Nephron progenitor cell (in vitro differentiated cells): ENCODE measurements at regions not wholly inside any gene's neighbourhood (a gene's known extent, or its start where the extent isn't known, plus 50 kb on each side); places are given as distances from the start of the nearest gene placed in this dataset.

Experiments
- DNase-seq: peaks from one replicate; pipeline ENCODE4 v3.0.0; 2021
- H3K27ac Mint-ChIP-seq: 2 replicates; pipeline ENCODE4 v1.8.0; 2021; ENCODE audit warnings: mild to moderate bottlenecking, moderate library complexity, mixed read lengths
- H3K27me3 Mint-ChIP-seq: 2 replicates; pipeline ENCODE4 v1.8.0; 2021; ENCODE audit warnings: mild to moderate bottlenecking, low read depth, mixed read lengths; ENCODE audit not compliant: poor library complexity
- H3K36me3 Mint-ChIP-seq: 2 replicates; pipeline ENCODE4 v1.8.0; 2021; ENCODE audit warnings: low read depth, mixed read lengths
- H3K4me1 Mint-ChIP-seq: 2 replicates; pipeline ENCODE4 v1.8.0; 2021; ENCODE audit warnings: mixed read lengths
- H3K4me3 Mint-ChIP-seq: 2 replicates; pipeline ENCODE4 v1.8.0; 2021; ENCODE audit warnings: mild to moderate bottlenecking, moderate library complexity, mixed read lengths
- H3K9me3 Mint-ChIP-seq: 2 replicates; pipeline ENCODE4 v1.8.0; 2021; ENCODE audit warnings: mild to moderate bottlenecking, moderate library complexity, mixed read lengths
- TF ChIP-seq, protein P1 (sequence below): fragments of 200-600 bp; sonication (generic); IDR thresholded peaks from 2 replicates; pipeline ENCODE4 v1.5.0; 2021; ENCODE audit warnings: antibody characterized with exemption

DNA sequence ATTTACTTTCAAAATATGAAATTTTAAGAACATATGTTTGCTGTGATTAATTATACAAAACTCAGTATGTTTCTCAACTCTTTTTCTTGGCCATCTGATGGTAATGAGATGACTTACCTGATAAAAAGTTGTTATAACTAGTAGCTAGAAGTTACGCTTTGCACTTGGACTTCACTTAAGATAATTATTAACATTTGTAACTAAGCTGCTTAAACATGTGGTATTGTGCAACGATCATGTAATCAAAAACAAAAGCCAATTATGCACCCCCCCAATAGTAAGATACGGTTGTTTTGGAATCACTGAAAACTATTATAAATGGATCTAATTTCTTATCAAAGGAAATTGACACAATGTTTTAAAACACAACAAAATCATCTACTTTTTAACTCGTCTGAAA lies 342.9 kb downstream of the CNTN3 start:
- Mint-ChIP-seq H3K27me3 (no peaks in the 10 kb centered on the region), H3K4me1 (peaks cover 12% of the 10 kb centered on the region), H3K36me3 (no peaks in the 10 kb centered on the region), H3K27ac (no peak overlapping the region), H3K9me3 (peaks cover 2% of the 10 kb centered on the region), H3K4me3 (no peak overlapping the region)
- no peak for DNase-seq
- TF ChIP-seq, protein P1, sequence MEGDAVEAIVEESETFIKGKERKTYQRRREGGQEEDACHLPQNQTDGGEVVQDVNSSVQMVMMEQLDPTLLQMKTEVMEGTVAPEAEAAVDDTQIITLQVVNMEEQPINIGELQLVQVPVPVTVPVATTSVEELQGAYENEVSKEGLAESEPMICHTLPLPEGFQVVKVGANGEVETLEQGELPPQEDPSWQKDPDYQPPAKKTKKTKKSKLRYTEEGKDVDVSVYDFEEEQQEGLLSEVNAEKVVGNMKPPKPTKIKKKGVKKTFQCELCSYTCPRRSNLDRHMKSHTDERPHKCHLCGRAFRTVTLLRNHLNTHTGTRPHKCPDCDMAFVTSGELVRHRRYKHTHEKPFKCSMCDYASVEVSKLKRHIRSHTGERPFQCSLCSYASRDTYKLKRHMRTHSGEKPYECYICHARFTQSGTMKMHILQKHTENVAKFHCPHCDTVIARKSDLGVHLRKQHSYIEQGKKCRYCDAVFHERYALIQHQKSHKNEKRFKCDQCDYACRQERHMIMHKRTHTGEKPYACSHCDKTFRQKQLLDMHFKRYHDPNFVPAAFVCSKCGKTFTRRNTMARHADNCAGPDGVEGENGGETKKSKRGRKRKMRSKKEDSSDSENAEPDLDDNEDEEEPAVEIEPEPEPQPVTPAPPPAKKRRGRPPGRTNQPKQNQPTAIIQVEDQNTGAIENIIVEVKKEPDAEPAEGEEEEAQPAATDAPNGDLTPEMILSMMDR, result no peak

DNA sequence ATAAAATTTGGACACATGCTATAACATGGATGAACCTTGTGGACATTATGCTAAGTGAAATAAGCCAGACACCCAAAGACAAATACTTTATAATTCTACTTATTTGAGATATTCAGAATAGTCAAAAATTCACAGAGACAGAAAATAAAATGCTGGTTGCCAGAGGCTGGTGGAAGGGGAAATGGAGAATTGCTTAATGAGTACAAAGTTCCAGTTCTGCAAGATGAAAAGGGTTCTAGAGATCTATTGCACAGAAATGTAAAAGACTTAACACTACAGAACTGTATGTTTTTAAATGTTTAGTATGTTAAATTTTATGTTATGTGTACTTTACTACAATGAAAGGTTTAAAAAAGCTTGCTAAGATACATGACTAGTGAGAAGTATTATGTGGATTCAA lies 344.8 kb downstream of the CNTN3 start:
- no peaks in the 10 kb centered on the region for H3K36me3 Mint-ChIP-seq
- H3K27ac Mint-ChIP-seq, result no peak overlapping the region
- H3K4me3 Mint-ChIP-seq, result no peak overlapping the region
- no peak for DNase-seq
- H3K9me3 Mint-ChIP-seq, result no peaks in the 10 kb centered on the region
- H3K4me1 Mint-ChIP-seq, result peaks cover 12% of the 10 kb centered on the region
- TF ChIP-seq, protein P1, result no peak
- H3K27me3 Mint-ChIP-seq, result no peaks in the 10 kb centered on the region

DNA sequence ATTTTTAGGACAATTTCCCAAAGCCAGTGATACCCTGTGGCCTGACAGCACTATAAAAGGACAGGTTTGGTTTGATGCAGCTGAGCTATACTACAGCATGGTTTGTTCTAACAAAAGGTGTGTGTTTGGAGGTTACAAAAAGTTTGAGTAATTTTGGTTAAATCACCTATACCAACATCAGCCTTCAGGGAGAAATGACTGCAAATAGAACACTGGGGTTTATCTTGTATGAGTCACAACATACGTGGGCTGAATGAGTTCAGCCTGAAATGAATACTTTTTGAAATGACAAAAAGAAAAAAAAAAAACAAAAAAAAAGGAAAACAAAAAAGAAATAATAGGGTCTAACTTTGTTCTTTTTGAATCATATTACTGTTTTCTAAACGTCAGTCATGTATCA lies 345.7 kb downstream of the CNTN3 start:
- Mint-ChIP-seq H3K27ac (no peak overlapping the region), H3K4me1 (peaks cover 7% of the 10 kb centered on the region), H3K9me3 (no peaks in the 10 kb centered on the region), H3K27me3 (no peaks in the 10 kb centered on the region), H3K4me3 (no peak overlapping the region), H3K36me3 (no peaks in the 10 kb centered on the region)
- DNase-seq, result no peak
- TF ChIP-seq, protein P1, result no peak

DNA sequence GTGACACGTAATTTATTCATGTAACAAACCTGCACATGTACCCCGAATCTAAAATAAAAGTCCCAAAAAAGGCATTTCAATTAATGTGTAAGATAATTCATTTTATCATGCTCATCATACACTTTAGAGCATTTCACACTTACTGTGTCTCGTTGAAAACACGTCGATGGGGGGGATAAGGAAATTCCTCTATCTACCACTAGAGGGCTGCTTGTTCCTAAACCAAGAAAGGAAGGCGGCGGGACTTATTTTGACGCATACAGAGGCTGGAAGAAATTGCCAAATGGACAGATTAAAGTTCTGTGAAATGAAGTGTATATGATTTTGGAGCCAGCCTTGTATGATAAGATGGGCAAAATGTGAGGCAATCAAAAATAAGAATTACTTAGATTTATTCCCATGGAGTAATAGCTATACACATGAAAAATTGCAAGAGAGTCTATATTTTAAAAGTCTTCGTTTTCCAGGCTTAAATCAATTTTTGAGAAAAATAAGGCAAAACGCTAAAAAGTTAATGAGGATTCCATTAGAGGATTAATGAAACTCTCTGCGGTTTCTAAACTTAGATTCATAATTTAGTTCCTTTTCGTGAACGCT lies 346.8 kb downstream of the CNTN3 start:
- Mint-ChIP-seq H3K4me1 (no peaks in the 10 kb centered on the region), H3K27me3 (no peaks in the 10 kb centered on the region), H3K36me3 (no peaks in the 10 kb centered on the region), H3K27ac (no peak overlapping the region), H3K4me3 (no peak overlapping the region), H3K9me3 (no peaks in the 10 kb centered on the region)
- TF ChIP-seq, protein P1, result peak; percentile 87
- peak; percentile 47 for DNase-seq

DNA sequence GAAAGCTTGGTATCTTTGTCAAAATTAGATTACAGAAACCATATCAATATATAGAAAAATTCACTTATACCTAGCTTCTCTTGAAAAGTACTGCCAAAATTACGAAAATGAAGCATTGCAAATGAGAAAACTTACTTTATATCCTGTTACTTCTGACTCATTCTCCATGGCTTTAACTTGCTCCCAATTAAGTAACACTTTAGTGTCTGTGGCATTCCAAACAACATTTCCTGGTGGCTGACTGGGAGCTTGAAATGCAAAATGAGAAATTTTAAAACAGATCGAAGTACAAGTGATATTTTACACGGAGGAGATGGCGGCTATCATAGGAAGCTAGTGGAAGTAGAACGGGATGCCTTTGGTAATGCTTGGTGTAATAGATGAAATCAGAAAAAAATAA lies 347.3 kb downstream of the CNTN3 start:
- TF ChIP-seq, protein P1, result no peak
- Mint-ChIP-seq H3K4me1 (no peaks in the 10 kb centered on the region), H3K27me3 (no peaks in the 10 kb centered on the region), H3K4me3 (no peak overlapping the region), H3K36me3 (no peaks in the 10 kb centered on the region), H3K27ac (no peak overlapping the region), H3K9me3 (no peaks in the 10 kb centered on the region)
- no peak for DNase-seq

DNA sequence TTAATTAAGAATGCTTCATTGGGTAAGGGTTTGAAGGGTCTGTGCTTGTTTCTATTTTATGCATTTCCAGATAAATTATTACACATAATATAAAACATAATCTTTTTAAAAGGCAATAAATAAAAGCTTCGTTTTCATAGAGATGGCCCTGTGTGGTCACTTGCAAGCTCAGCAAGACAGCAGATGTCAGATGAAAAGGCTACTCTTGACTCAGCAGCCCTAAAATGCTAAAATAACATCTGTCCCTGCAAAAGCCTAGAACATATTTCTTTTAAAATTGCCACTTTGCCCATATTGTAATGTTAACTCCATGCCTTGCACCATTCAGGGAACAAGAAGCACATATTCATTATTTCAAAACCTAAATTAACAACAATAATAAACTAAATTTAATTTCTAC lies 349.4 kb downstream of the CNTN3 start:
- Mint-ChIP-seq H3K9me3 (no peaks in the 10 kb centered on the region), H3K27me3 (no peaks in the 10 kb centered on the region), H3K4me3 (no peak overlapping the region), H3K36me3 (no peaks in the 10 kb centered on the region), H3K27ac (no peak overlapping the region), H3K4me1 (no peaks in the 10 kb centered on the region)
- TF ChIP-seq, protein P1, result no peak
- DNase-seq, result no peak
